ENCODE measurements at regions not wholly inside any gene's neighbourhood (a gene's known extent, or its start where the extent isn't known, plus 50 kb on each side); places are given as distances from the start of the nearest gene placed in this dataset.

GRCh38 chr14:65308536-65308935 lies 104.0 kb upstream of the FUT8 start:
- TF ChIP-seq CTCF (IDR thresholded peaks at IDR 0.05) (no peak), POLR2A (IDR thresholded peaks at IDR 0.05) (no peak), POLR2AphosphoS5 (IDR thresholded peaks at IDR 0.05) (no peak)
